ENCODE measurements at regions not wholly inside any gene's neighbourhood (a gene's known extent, or its start where the extent isn't known, plus 50 kb on each side); places are given as distances from the start of the nearest gene placed in this dataset.

GRCh38 chr20:60407938-60408337 is 449.7 kb downstream of the CDH26 start:
- no peak for ATAC-seq
- 84 to 94% (median 86%) methylated on average over 1 of the region's 1 CpG for WGBS, 3 donors
- Histone ChIP-seq H3K27me3 (ENCODE audit: insufficient read depth in 3 of 3, low read length in 2 of 3) (no peaks in the 10 kb centered on the region), H3K27ac (no peak overlapping the region), H3K4me3 (no peak overlapping the region), H3K36me3 (ENCODE audit: insufficient read depth in 1 of 2, low read depth in 1 of 2) (no peaks in the 10 kb centered on the region), H3K4me1 (no peaks in the 10 kb centered on the region), H3K9me3 (peaks cover 3% of the 10 kb centered on the region)
- no peak for TF ChIP-seq CTCF (IDR thresholded peaks at IDR 0.05)
- intact Hi-C loops (cut with DNase I): no loop called here
- no peak for DNase-seq

- 56 to 68% (median 61%) methylated on average over 4 of the region's 4 CpGs for WGBS, 3 donors
- intact Hi-C loops (cut with DNase I): no loop called here
- Histone ChIP-seq H3K36me3 (ENCODE audit: insufficient read depth in 1 of 2, low read depth in 1 of 2) (no peaks in the 10 kb centered on the region), H3K27me3 (ENCODE audit: insufficient read depth in 3 of 3, low read length in 2 of 3) (no peaks in the 10 kb centered on the region), H3K27ac (no peak overlapping the region), H3K4me1 (no peaks in the 10 kb centered on the region), H3K4me3 (no peak overlapping the region), H3K9me3 (peaks cover 3% of the 10 kb centered on the region)
- no peak for ATAC-seq
- TF ChIP-seq CTCF (IDR thresholded peaks at IDR 0.05): no peak
- DNase-seq: no peak
Measured at GRCh38 chr20:60408435-60408834, 450.2 kb downstream of the CDH26 start.

GRCh38 chr20:60410618-60411264 is 452.5 kb downstream of the CDH26 start:
- Histone ChIP-seq H3K4me3 (no peak overlapping the region), H3K27ac (no peak overlapping the region), H3K4me1 (no peaks in the 10 kb centered on the region), H3K27me3 (ENCODE audit: insufficient read depth in 3 of 3, low read length in 2 of 3) (no peaks in the 10 kb centered on the region), H3K36me3 (ENCODE audit: insufficient read depth in 1 of 2, low read depth in 1 of 2) (no peaks in the 10 kb centered on the region), H3K9me3 (peaks cover 3% of the 10 kb centered on the region)
- intact Hi-C loops (cut with DNase I): loop anchor here in 1 of 2 donors (10.0 kb wide), 1 partner anchor 56 kb away; no protein-coding TSS in a partner anchor
- DNase-seq (no peak), ATAC-seq (no peak)
- 86 to 88% (median 88%) methylated on average over 7 of the region's 7 CpGs for WGBS, 3 donors
- TF ChIP-seq CTCF (IDR thresholded peaks at IDR 0.05): no peak

GRCh38 chr20:60411813-60412212 is 453.6 kb downstream of the CDH26 start:
- no peaks in the 10 kb centered on the region for H3K27me3 ChIP-seq (ENCODE audit: insufficient read depth in 3 of 3, low read length in 2 of 3)
- H3K27ac ChIP-seq: no peak overlapping the region
- no peak for TF ChIP-seq CTCF (IDR thresholded peaks at IDR 0.05)
- peaks cover 3% of the 10 kb centered on the region for H3K9me3 ChIP-seq
- no peak overlapping the region for H3K4me3 ChIP-seq
- ATAC-seq: no peak
- 91 to 97% (median 96%) methylated on average over 8 of the region's 8 CpGs for WGBS, 3 donors
- no peak for DNase-seq
- H3K4me1 ChIP-seq: no peaks in the 10 kb centered on the region
- intact Hi-C loops (cut with DNase I): loop anchor here in 1 of 2 donors (10.0 kb wide), 1 partner anchor 57 kb away; no protein-coding TSS in a partner anchor
- H3K36me3 ChIP-seq (ENCODE audit: insufficient read depth in 1 of 2, low read depth in 1 of 2): no peaks in the 10 kb centered on the region
